Activated naive CD4-positive, alpha-beta T cell treated with Interleukin-2 at 50 U/mL for 16 hours (primary cell): ENCODE measurements at regions not wholly inside any gene's neighbourhood (a gene's known extent, or its start where the extent isn't known, plus 50 kb on each side); places are given as distances from the start of the nearest gene placed in this dataset.

ENCODE experiments used
- DNase-seq: peaks from one replicate; pipeline ENCODE4 v3.0.0-alpha.2; 2020

DNA sequence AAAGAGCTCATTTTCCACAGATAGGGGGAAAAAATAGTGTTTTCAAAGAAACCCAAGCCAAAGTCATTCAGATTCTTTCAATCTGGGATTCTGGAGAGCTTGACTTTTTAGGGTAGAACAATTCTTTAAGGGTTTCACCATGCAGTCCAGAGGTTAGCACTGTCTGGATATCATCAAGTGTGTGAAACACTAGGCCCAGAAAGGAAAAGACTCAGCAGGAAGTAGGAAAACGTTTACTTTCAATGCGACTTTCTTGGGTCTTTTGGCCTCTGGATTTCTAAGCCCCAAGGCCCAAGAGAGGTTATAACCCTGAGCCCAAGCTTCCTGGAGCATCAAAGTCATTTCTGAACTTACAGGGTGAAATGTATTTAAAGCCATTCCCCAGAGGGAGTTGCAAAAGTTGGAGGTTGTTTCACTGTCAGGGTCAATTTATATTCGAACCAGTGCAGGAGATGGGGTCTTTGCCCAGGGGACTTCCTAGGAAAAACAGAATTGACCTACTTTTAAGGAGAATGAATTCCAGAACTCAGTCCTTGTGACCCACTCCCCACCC lies 158.0 kb downstream of the C7orf25 start:
- no peak for DNase-seq

DNA sequence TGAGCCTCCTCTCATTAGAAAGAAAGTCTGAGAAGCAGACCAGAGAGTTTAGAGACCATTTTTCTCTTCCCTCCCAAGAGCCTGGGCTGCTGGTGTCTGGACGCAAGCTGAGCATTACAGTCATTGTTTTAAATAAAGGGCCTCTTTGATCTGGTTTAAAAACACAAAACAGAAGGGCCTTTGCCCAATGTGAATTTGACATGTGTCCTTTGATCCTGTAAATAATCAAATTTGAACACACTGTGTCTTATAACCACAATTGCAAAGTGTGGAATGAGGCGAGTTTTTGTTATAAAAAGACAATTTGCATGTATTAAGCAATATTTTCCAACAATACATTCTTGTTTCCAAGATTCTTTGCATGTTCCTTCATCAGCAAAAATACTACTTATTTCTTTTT lies 158.5 kb downstream of the C7orf25 start:
- no peak for DNase-seq

DNA sequence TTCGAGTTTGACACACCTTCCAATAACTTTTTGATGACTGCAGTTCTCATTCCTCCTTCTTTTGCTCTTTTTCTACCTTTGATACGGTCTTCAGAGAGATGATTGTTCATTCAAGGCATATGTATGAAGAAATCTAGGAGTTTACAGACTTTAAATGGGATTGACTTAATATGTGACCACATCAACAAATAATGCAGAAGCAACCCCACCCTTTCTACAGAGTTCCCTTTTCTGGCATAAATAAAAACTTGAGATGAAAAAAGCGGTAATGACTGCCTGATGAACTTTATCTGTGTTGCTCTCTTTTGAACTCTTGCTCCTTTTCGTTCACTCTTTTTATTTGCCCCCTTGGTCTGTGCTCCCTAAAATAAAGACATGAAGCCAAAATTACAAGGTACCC lies 161.7 kb downstream of the C7orf25 start:
- no peak for DNase-seq

DNA sequence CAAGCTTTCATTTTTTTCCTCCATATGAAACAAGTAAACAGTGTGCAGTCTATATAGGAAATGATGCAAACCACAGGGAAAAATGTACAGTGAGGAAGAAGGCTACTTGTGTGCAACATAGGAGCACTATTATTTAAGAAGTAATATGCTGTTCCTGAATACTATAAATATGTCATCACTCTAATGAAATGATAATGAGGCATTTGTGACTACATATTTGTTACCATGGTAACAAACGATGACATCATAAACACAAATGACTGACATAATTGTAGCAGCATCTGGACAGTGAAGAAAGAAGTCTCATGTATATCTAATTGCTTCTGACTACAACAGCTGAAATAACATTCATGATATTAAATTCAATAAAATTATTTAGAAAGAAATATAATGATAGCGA lies 164.8 kb downstream of the C7orf25 start:
- DNase-seq: no peak

DNA sequence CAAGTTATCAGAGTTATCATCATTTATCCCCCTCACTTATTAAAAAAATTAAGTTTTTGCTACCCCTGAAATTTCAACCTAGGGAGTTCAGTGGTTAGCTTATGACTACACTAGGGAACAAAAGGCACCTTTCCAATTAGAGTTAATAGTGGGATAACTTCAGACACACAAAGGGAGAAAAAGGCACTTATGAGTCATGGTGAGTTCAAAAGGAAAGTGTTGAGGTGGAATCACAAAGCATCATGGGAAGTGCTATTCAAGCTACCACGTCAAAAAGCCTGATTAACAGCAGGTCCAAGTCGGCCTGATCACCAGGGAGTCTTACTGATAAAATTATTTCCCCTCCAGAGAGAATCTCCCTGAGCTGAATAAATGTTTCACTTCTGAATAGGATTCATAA lies 165.7 kb downstream of the C7orf25 start:
- no peak for DNase-seq

DNA sequence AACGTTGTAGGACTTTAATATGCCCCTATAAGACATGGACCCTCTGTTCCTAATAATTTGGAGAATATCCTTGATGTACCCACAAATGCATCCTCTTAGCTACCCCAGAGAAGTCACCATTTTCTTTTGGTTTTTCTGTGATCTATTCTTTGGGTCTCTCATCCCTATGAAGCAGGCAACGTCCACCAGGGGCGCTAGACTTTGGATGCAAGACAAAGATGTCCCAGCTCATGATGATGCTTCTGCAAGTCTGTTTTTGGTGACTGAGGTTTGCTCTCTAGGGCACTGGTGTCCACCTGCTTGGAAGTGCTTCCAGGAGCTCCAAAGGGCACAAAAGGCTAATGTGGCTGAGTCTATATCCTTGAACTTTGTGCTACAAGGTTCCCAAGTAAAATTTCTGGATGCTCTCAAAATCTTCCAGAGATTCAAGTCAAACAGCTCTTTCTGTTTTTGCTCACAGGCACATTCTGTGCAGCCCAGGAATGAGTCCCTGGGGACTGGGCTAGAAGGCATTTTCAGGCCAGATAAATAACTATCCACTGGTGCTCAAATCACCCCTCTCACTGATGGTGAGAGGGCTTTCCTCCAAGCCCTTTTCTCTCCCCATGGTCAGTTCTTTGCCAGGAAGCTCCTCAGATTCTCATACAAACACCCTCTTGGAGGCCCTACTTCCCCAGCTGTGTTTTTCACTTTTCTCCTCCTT lies 166.4 kb downstream of the C7orf25 start:
- peak; percentile 29 for DNase-seq

DNA sequence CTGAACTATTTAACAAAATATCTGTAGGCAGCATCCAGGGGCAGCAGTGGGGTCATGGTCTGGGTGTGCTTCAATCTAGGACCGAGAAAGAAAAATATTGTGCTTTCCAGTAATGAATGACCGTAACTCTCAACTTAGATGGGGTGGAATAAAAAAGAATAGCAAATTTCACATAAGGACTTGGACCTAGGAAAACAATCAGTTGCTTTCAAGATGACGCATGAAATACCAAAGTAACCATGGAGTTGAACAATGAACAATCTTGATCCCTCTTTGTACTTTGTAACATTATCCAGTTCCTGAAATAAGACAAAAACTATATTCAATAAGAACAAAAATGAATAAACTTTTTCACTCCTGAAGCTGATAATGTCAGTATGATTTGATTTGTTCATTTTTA lies 167.1 kb downstream of the C7orf25 start:
- DNase-seq: no peak

DNA sequence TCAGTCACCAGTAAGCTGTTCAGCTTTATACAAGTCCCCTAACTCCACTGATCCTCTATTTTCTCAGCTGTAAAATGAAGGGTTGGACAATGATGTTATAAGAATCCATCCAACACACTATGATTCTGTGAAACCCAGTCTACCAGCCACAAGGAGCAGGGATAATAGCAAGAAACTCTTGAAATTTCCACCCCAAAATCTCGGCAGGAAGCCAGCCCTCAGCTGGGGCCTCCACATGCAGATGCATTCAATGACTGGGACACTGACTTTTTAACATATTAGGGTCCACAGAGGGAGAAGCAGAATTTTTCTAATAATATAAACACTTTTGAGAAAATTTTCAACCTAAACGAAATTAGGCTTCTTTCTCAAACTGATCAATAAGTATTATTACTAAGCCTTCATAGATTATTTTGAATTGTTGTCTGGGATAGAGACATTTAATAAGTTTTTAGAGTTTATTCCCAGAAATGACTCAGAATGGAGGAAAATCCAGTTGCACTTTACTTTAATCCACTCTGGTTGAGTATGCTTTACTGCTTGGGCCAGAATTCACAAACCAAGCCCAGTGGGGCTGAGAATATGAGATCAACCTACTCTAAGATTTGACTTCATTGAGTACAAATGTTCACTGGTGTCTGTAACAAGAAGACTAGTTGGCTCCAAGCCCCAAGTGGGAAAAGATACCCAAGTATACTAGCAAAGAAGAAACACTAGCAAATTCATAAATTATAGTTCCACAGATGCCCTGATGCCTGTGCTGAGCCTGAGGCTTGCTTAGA lies 168.6 kb downstream of the C7orf25 start:
- DNase-seq: no peak

DNA sequence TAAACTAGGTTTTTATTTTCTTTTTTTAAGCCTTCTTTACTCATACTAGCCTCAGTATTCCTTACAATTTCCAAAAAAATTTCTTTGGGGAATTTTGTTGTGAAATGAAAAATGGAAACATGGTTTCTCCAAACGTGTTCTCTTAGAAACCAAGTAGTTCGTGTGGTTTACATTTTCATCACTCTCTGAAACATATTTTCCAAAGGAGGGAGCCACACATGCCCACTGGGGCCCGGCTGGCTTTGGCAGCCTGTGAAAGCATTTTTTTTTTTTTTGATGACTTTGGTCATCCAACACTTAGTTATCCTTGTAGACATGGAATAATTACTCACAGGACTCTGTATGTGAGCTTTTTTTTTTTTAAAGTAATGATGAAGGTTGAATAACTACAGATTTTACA lies 169.6 kb downstream of the C7orf25 start:
- no peak for DNase-seq

DNA sequence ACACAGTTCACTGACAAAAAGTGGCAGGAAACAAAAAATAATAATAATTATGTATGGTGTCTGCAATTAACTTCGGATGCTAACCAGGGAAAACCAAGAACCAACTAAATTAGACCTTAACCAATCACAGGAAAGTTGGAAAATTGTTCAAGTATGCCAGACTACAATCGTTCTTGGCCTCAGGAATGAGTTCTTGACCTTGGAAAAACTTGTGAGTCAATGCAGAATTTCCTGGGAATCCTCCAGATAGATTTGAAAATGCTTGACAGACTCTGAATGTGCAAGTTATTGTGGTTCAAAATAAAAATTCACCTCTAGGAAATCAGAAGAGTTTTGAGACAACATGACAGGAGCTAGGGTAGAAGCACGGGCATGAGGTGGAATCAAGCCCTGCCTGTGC lies 171.5 kb downstream of the C7orf25 start:
- no peak for DNase-seq

DNA sequence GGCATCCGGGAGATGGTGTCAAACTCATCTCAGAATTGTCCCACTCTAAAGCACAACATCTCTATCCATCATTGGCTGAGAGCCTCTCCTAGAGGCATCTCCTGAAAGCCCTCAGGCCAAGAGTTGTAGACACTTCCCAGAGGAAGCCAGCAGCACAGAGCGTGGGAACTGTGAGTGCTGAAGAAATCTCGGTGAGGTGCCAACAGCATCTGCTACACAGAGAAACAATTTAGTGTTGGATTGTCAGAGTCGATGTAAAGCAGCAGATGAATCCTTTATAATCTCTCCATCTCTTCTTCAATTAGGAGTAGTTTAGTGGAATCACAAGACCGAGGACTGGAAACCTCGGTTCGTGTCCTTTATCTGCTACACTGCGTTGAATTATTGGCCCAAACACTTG lies 172.2 kb downstream of the C7orf25 start:
- DNase-seq: no peak

DNA sequence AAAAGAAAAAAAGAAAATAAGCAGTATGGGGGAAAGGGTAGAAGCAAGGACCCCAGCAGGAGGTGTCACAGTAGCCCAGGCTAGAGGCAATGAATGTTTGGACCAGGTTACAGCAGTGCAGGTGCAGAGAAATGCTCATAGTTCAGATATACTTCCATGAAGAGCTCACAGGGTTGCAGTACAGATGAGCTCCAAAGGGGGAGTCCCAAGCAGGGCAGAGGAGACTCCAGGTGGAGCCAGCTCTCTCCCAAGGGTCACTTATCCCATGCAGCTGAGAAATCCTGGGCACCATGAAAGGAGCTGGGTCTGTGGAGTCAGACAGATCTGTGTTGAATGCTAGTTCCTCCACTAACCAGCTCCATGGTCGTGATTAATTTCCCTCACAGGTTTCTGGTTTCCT lies 174.9 kb downstream of the C7orf25 start:
- DNase-seq: no peak

DNA sequence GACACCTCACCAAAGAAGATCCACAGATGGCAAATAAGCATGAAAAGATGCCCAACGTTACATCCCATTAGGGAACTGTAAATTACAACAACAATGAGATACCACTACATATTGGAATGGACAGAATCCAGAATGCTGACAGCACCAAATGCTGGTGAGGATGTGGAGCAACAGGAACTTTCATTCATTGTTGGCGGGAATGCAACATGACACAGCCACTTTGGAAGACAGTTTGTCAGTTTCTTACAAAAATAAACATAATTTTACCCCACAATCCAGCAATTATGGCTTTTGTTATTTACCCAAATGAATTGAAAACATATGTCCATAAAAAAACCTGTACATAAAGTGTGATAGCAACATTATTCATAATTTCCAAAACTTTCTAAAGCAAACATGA lies 176.8 kb downstream of the C7orf25 start:
- no peak for DNase-seq

DNA sequence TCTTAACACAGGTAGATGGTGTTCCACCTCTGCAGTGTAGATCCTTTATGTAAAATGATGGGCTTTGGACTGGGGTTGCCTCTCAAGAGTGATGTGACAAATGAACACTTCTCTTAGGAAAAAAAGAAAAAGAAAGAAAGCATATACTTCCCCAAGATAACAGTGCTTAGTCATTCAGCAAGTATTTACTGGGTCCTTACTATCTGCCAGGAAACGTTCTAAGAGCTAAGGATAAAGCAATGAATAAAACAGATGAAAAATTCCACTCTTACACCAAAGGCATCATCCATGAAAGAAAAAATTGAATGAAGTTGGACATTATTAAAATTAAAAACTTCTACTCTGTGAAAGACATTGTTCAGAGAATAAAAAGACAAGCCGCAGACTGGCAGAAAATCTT lies 177.3 kb downstream of the C7orf25 start:
- DNase-seq: no peak

DNA sequence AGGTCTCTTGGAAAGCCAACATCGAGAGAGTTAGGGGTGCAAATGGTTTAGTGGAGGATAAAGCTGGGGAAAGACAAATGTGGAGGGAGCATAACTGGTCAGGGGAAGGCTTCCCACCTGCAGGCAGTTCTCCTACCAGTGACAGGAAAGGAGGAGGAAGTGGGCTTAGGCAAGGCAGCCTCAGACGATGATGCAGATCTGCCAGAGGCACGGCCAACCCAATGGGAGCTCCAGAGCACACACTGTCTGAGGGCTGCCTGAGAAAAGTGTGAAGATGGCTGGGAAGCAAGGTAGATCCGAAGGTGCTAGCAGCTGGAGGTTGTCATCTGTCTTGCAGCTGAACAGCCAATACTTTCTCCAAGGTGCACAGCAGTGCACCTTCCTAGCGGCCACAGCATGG lies 178.8 kb downstream of the C7orf25 start:
- no peak for DNase-seq

DNA sequence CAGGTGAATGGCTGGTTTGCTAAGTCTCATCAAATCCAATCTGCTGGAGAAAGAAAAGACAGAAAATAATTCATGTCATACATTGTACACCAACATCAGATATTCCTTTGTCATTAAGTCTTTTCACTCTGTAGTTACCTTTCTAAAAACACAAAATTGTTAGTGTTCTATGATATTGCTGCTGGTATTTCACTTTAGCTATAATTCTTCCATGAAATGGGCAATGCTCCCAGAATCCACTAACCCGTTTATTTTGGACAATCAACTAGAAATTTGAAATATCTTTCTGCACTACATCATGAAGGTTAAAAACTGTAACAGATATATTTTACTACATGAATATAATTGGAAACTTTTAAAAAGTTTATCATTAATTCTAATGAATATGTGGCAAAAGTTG lies 181.3 kb downstream of the C7orf25 start:
- DNase-seq: no peak

DNA sequence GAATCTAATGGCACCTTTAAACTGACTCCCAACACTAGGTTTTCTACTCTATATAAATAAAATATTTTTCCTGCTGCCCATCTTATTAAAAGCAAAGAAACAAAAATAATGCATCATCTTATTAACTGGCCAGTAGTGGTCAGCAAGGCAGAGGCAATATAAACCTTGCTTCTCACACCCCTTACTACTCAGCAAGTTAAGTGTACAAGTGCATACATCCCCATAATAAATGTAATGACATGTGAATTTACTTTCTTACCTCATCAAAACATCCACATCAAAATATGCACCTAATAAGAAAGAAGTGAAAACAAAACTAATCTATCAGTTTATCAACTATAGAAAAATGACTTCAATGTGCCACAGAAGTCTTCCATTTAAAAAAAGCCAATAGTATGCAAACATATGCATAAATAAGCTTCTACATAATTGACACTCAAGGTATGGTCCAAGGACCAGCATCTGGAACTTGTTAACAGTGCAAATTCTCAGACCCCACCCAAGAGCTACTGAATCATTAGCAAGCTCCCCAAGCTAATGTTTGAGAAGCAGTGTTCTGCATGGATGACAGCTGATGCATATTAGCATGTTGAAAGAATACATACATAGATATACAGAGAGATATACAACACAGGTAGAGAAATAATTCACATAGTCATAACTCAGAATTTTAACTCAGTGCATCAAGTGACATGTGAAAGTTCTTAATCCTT lies 182.7 kb downstream of the C7orf25 start:
- DNase-seq: no peak

DNA sequence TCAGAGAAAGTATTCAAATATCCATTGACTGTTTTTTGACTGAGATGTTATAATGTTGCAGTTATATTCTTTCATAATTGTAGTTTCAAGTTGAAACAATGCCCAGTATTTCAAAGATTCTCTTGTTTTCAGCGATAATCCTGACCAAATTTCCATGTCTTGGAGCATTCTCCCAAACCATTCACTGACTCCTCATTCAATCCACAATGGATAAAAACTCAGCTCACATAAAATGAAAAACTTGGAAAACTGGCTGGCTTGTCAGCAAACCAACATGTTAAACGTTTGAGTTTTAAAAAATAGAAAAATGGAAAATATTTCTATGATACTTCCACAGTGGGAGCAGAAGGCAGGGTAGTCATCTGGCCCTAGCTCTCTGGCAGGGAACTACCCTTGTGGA lies 184.4 kb downstream of the C7orf25 start:
- no peak for DNase-seq

DNA sequence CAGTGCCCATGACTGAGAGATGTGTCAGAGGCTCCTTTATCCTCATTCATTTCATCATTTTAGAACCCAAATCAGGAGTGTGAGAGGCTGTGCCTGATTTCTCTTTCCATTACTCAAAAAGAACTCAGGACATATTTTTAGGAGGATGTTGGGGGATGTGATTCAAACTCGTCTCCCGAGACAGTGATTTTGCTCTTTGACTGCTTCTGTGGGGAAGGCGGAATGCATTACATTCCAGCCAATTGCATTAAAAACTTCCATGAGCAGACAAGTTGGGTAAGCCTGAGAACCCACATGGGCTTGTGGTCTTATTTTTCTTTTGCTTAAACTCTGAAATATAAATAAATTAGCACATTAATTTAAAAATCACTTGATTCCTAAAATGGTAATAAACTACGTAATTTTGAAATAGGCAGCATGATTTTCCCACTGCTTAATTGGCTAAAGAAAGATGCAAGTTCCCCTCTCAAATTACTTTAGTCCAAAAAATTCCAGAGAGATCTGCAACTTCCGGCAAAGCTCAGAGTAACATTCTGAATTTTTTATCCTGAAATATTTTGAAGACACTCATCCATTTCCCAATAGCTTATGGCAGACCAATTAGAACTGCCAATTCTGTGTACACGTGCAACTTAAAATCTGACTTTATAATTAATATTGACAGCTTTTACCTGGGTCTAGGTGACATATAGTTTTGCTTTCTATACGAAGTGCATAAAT lies 185.6 kb downstream of the C7orf25 start:
- no peak for DNase-seq

DNA sequence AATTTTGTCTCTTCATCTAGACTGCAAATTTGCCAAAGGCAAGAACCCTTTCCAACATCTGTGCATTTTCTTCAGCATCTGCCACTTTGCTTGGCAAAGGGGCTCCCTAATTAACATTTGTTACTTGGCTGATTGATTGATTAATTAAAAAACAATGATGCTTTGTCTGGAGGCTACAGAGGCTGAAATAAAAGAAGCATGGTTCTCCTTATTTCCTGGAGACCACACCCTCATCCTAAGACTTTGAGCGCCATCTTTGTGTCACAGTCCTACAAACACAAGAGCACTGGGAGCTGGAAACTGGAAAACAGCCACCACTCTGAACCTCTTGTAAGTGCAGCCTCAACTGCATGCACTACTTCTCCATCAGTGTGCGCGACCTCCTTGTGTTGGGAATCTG lies 189.2 kb downstream of the C7orf25 start:
- no peak for DNase-seq

DNA sequence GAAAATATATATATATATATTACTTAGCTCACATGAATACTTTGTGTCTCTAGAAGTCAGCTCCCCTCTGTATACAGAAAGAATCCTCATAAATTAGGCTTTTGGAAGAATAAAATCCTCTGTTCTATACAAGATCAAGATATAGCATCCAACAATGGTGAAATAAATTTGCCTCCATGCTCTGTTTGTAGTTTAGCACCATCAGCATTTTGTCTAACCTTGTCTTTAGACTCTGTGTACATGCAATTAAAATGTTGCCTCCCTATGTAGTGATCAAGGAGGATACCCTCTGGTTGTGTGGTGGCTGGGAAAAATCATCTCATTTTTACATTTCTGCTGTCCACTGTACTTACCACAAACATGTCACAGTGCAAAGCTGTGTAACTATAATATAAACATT lies 189.7 kb downstream of the C7orf25 start:
- DNase-seq: no peak

DNA sequence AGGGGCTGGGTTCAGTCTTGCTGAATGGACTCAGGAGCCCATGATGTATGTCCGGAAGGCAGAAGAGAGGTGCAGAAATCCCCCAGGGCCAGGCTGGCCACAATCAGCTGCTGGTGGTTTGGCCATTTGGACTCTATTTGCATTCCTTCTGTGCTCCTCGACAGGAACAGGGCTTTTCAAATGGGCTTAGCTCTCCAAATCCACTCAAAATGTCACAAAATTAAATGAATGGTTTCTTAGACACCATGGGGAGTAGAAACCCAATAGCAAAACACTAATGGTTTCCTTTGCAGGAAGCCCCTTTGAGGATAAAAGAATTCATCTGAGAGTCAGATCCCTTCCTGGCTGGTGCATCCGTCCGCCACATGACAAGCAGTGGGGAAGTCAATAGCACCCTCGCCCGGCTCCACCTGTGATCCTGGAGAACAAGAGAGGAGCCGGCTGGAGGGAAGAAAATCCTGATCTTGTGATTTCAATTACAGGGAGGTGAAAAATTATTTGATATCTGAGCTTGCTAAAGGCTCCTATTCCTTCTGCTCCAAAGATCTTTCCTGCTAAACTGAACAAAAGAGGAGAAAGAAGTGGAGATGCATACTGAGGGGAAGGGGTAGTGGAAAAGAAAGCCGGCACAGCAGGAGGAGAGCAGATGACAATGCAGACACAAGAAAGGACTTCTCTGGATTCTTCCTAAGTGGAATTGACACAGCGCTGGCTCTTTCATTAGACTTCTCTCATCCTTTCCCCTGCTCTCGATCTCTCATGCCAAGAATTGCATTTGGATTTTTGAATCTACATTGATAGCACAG lies 190.7 kb downstream of the C7orf25 start:
- DNase-seq: no peak
